NCI-H2227 (cell line): ENCODE measurements at regions not wholly inside any gene's neighbourhood (a gene's known extent, or its start where the extent isn't known, plus 50 kb on each side); places are given as distances from the start of the nearest gene placed in this dataset.
"Not testable (repeated sequence)": the region's sequence is repeated elsewhere in the genome, so short reads cannot be mapped to it uniquely, and the experiment has no call there.

Experiments
- DNase-seq: peaks from one replicate; lab custom pipeline; 2025; ENCODE audit not compliant: unreplicated experiment; lab: John Stamatoyannopoulos, UW

GRCh38 chr2:136331226-136331625 lies 213.3 kb upstream of the CXCR4 start:
- DNase-seq, result no peak

- peak; percentile 21 for DNase-seq
Measured at GRCh38 chr2:136328207-136328795, 210.4 kb upstream of the CXCR4 start.

GRCh38 chr2:136327162-136327852 lies 209.4 kb upstream of the CXCR4 start:
- DNase-seq, result no peak

GRCh38 chr2:136325844-136326331 lies 207.9 kb upstream of the CXCR4 start:
- DNase-seq, result no peak

- DNase-seq, result no peak
Measured at GRCh38 chr2:136324966-136325365, 207.0 kb upstream of the CXCR4 start.

GRCh38 chr2:136323935-136324334 lies 206.0 kb upstream of the CXCR4 start:
- no peak for DNase-seq

GRCh38 chr2:136323195-136323594 lies 205.2 kb upstream of the CXCR4 start:
- no peak for DNase-seq

- no peak for DNase-seq
Measured at GRCh38 chr2:136322428-136322827, 204.5 kb upstream of the CXCR4 start.

- no peak for DNase-seq
Measured at GRCh38 chr2:136319651-136320050, 201.7 kb upstream of the CXCR4 start.

GRCh38 chr2:136319237-136319636 lies 201.3 kb upstream of the CXCR4 start:
- DNase-seq, result no peak

- DNase-seq, result no peak
Measured at GRCh38 chr2:136314240-136314639, 196.3 kb upstream of the CXCR4 start.

- not testable (repeated sequence) for DNase-seq
Measured at GRCh38 chr2:136312568-136312967, 194.6 kb upstream of the CXCR4 start.

GRCh38 chr2:136310797-136311603 lies 193.1 kb upstream of the CXCR4 start:
- no peak for DNase-seq

GRCh38 chr2:136310005-136310495 lies 192.1 kb upstream of the CXCR4 start:
- DNase-seq, result no peak

- no peak for DNase-seq
Measured at GRCh38 chr2:136308611-136309010, 190.7 kb upstream of the CXCR4 start.

- DNase-seq, result no peak
Measured at GRCh38 chr2:136306836-136307235, 188.9 kb upstream of the CXCR4 start.

GRCh38 chr2:136305517-136306192 lies 187.7 kb upstream of the CXCR4 start:
- DNase-seq, result peak; percentile 21

- DNase-seq, result no peak
Measured at GRCh38 chr2:136301006-136301405, 183.1 kb upstream of the CXCR4 start.

- DNase-seq, result no peak
Measured at GRCh38 chr2:136298631-136299030, 180.7 kb upstream of the CXCR4 start.

GRCh38 chr2:136297994-136298393 lies 180.0 kb upstream of the CXCR4 start:
- peak; percentile 79 for DNase-seq

- no peak for DNase-seq
Measured at GRCh38 chr2:136297312-136297711, 179.4 kb upstream of the CXCR4 start.
